GM10266 (cell line): ENCODE measurements at regions not wholly inside any gene's neighbourhood (a gene's known extent, or its start where the extent isn't known, plus 50 kb on each side); places are given as distances from the start of the nearest gene placed in this dataset.

Experiments used
- DNase-seq: peaks from one replicate; pipeline ENCODE4 v3.0.0; 2012; ENCODE audit errors: extremely low spot score
- CTCF ChIP-seq: IDR thresholded peaks from 2 replicates; pipeline ENCODE4 v1.5.1; 2012; ENCODE audit warnings: mild to moderate bottlenecking, low read depth; ENCODE audit not compliant: control insufficient read depth, insufficient read depth; ENCODE audit errors: missing control alignments

GRCh38 chr2:241943209-241943850, 73.8 kb downstream of the RTP5 start:
- no peak for TF ChIP-seq CTCF
- no peak for DNase-seq

- TF ChIP-seq CTCF: no peak
- no peak for DNase-seq
These were observed 74.5 kb downstream of the RTP5 start for GRCh38 chr2:241943961-241944575.

- DNase-seq: no peak
- TF ChIP-seq CTCF: no peak
These were observed 75.3 kb downstream of the RTP5 start for GRCh38 chr2:241944821-241945220.

- no peak for TF ChIP-seq CTCF
- DNase-seq: no peak
These were observed 75.8 kb downstream of the RTP5 start for GRCh38 chr2:241945311-241945710.

GRCh38 chr2:241945803-241946202, 76.3 kb downstream of the RTP5 start:
- TF ChIP-seq CTCF: no peak
- no peak for DNase-seq

- no peak for TF ChIP-seq CTCF
These were observed 76.9 kb downstream of the RTP5 start for GRCh38 chr2:241946306-241947003.

GRCh38 chr2:241947004-241947350, 77.4 kb downstream of the RTP5 start:
- TF ChIP-seq CTCF: no peak
- DNase-seq: no peak

More at GRCh38 chr2:241946306-241947003, 76.9 kb downstream of the RTP5 start:
- no peak for DNase-seq
